Epithelial cell of esophagus (primary cell): ENCODE measurements at regions not wholly inside any gene's neighbourhood (a gene's known extent, or its start where the extent isn't known, plus 50 kb on each side); places are given as distances from the start of the nearest gene placed in this dataset.

Experiments used
- DNase-seq: peaks from one replicate; pipeline ENCODE4 v3.0.0; 2010; ENCODE audit warnings: low read depth
- H3K4me3 ChIP-seq: 2 replicates; pipeline ENCODE4 v1.5.1; 2011; ENCODE audit warnings: mild to moderate bottlenecking, low read length, control low read depth
- CTCF ChIP-seq: IDR thresholded peaks from 2 replicates; pipeline ENCODE4 v1.5.1; 2011; ENCODE audit warnings: low read depth, mild to moderate bottlenecking, low read length, control low read depth, inconsistent platforms; ENCODE audit not compliant: insufficient read depth; ENCODE audit errors: missing control alignments

DNA sequence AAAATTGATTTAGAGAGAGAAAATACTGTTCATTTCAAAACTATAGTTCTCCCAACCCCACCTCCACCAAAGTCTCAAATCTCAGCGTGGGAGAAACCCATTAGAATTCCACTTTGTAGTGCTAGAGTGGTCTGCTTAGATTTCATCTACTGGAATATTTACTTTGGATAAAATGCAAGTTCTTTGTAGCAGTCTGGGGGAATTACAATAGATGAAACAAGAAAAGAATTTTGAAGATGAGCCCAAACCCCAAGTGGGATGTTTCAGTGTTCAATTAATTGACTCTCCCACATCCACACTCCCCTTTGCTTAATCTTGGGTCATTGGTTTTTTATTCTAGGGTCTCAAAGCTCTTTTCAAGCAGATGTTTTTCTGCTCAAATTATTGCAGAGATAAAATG is 97.8 kb downstream of the RPL22L1 start:
- no peak overlapping the region for H3K4me3 ChIP-seq
- no peak for DNase-seq
- no peak for TF ChIP-seq CTCF

DNA sequence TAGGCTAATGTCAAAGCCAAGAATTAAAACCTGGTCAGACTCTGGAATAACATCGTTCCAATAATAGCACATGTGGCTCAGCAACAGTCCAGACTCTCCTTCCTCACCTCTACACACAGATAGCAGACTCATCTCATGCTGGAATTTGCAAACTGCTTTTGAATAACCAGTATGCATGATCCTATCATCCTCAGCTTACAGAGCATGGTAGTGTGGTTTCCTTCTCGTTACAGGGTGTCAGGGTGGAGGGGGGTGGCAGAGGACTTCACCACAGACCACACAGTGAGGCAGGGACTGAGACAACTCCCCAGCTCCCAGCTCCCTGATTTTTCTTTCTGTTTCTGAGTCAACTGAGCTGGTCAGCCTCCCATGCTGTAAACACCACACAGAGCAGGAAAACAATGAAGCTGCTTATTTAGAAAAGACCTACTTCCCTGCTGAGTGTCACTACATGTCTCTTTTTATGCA is 101.6 kb downstream of the RPL22L1 start:
- H3K4me3 ChIP-seq: no peak overlapping the region
- no peak for TF ChIP-seq CTCF
- DNase-seq: no peak

- TF ChIP-seq CTCF: no peak
- no peak overlapping the region for H3K4me3 ChIP-seq
- no peak for DNase-seq
These were observed 102.4 kb downstream of the RPL22L1 start for GRCh38 chr3:170767576-170767941.

DNA sequence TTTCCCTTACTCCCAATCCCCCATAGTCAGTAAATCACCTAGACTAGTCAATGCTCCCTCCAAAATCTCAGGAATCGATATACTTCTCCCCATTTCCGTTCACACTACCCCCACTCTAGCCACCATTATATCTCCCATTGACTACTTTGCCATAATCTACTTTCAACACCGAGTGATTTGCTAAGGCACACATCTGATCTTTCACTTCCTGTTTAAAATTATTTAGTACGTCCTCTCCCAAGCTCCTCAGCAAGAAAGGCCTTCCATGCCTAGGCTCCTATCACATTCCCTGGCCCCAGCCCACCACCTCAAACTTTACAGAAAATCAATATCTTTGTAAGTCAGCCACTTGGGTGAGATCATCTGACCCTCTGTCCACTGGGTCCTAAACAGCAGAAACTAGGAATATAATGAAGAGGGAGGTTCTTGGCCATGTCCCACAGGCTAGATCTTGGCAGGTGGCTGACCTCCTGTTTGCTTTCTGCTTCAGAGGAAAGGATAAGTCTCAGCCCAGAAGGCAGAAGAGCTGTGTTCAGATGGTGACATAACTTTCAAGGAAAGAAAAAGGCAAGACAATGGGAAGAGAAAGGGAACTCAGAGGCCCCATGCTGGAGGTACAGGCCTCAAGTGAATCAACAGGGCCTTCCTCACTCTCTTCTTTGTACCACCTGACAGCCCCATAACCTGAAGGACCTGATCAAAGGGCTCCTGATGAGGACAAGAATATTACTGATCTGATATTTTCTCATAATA is 103.0 kb downstream of the RPL22L1 start:
- no peak overlapping the region for H3K4me3 ChIP-seq
- DNase-seq: no peak
- TF ChIP-seq CTCF: no peak

- no peak overlapping the region for H3K4me3 ChIP-seq
- TF ChIP-seq CTCF: no peak
- DNase-seq: no peak
These were observed 103.7 kb downstream of the RPL22L1 start for GRCh38 chr3:170766253-170766652.

DNA sequence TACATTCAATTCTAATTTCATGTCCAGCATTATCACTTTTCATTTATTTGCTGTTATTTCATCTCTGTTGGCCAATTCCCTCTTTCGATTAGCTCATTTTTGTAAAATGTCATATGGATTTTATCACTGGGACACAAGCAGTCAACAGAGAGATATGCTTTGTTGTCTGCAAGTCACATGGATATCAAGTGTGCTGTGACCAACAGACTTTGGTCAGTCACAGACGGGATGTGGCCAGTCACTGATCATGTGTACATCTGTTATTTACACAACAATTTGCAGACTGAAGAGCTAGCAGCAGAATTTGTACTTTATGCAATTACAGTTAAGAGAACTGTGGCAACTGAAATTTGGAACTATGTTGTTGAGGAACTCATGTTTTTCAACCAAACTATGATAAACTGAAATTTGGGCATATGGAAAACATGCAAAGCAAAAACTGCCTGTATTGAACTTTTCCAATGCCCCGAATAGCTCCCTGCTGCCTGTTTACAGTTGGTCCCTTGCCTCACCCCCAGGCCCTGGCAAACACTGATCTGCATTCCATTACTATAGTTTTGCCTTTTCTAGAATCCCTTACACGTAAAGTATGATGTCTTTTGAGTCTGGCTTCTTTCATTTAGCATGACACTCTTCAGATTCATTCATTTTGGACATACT is 104.4 kb downstream of the RPL22L1 start:
- no peak for DNase-seq
- TF ChIP-seq CTCF: no peak
- no peak overlapping the region for H3K4me3 ChIP-seq
